B cell (primary cell): ENCODE measurements at regions not wholly inside any gene's neighbourhood (a gene's known extent, or its start where the extent isn't known, plus 50 kb on each side); places are given as distances from the start of the nearest gene placed in this dataset.
"Not testable (repeated sequence)": the region's sequence is repeated elsewhere in the genome, so short reads cannot be mapped to it uniquely, and the experiment has no call there.

Experiments
- ATAC-seq: fragments of 200-7000 bp; cut with Tn5 transposase; one replicate; pipeline ENCODE4 v1.10.0; 2021; ENCODE audit warnings: low read depth, mild to moderate bottlenecking, moderate number of reproducible peaks, moderate library complexity
- CTCF ChIA-PET: fragments of 350-600 bp; sonication (Branson Sonifier 250); formaldehyde crosslinking; loops from one replicate; lab custom pipeline; 2021; ENCODE audit warnings: antibody characterized with exemption, inconsistent platforms; lab: Charles Lee
- POLR2A ChIA-PET: fragments of 350-600 bp; sonication (Branson Sonifier 250); formaldehyde crosslinking; loops from one replicate; lab custom pipeline; 2021; ENCODE audit warnings: antibody characterized with exemption; lab: Charles Lee
- DNase-seq: peaks from one replicate; pipeline ENCODE4 v3.0.0; 2013
- H2AFZ ChIP-seq: 2 replicates; pipeline ENCODE4 v1.6.1; 2012; ENCODE audit warnings: mild to moderate bottlenecking, low read depth, low read length; ENCODE audit not compliant: insufficient read depth, poor library complexity, severe bottlenecking
- H3K27ac ChIP-seq, 2 donors: 1 replicate in 1 of 2; 2 replicates in 1 of 2; pipeline ENCODE4 v1.5.1; 2012 to 2013; ENCODE audit warnings: low read length in 2 of 2, mild to moderate bottlenecking in 2 of 2, moderate library complexity in 1 of 2
- H3K27me3 ChIP-seq, 4 experiments: fragments of 200-600 bp in 1 of 4; sonication (generic) in 1 of 4; replicated peaks in 1 of 4; 1 replicate in 2 of 4; 2 replicates in 2 of 4; pipeline versions ENCODE4 v1.6.1 to v1.7.0; 2013 to 2016; ENCODE audit warnings: low read length in 3 of 4, mild to moderate bottlenecking in 2 of 4, mixed read lengths in 1 of 4, moderate library complexity in 1 of 4; ENCODE audit not compliant: insufficient read depth in 4 of 4, control insufficient read depth in 3 of 4; ENCODE audit errors: control extremely low read depth in 1 of 4
- H3K36me3 ChIP-seq, 2 experiments: replicated peaks in 1 of 2; 1 replicate in 1 of 2; 2 replicates in 1 of 2; pipeline versions ENCODE4 v1.6.1 to v1.7.1; 2013; ENCODE audit warnings: low read length in 1 of 2; ENCODE audit not compliant: insufficient read depth in 2 of 2, control insufficient read depth in 1 of 2; ENCODE audit errors: control extremely low read depth in 1 of 2, extremely low read depth in 1 of 2
- H3K4me1 ChIP-seq, 2 donors: fragments of 200-600 bp in 1 of 2; sonication (generic) in 1 of 2; 1 replicate in 1 of 2; 2 replicates in 1 of 2; pipeline versions ENCODE4 v1.5.1 to v1.6.1; 2013 to 2017; ENCODE audit warnings: low read length in 2 of 2; ENCODE audit not compliant: control insufficient read depth in 2 of 2, insufficient read depth in 2 of 2
- H3K4me2 ChIP-seq: replicated peaks from 2 replicates; pipeline ENCODE3; 2012; ENCODE audit warnings: mild to moderate bottlenecking, low read depth, low read length; ENCODE audit not compliant: poor library complexity, severe bottlenecking
- H3K4me3 ChIP-seq, 5 experiments: fragments of 200-600 bp in 1 of 5; sonication (generic) in 1 of 5; 1 replicate in 3 of 5; 2 replicates in 2 of 5; pipeline versions ENCODE4 v1.5.1 to v1.7.0; 2011 to 2016; ENCODE audit warnings: low read length in 4 of 5, mild to moderate bottlenecking in 4 of 5, low read depth in 2 of 5, control low read depth in 1 of 5, moderate library complexity in 1 of 5; ENCODE audit not compliant: insufficient read depth in 1 of 5; ENCODE audit errors: control extremely low read depth in 1 of 5, extremely low read depth in 1 of 5
- H3K79me2 ChIP-seq: fragments of 200-600 bp; sonication (generic); one replicate; pipeline ENCODE4 v1.6.0; 2016; ENCODE audit warnings: low read length; ENCODE audit not compliant: control insufficient read depth, insufficient read depth
- H3K9ac ChIP-seq: fragments of 200-600 bp; sonication (generic); 2 replicates; pipeline ENCODE4 v1.6.1; 2017; ENCODE audit warnings: mild to moderate bottlenecking, low read length, moderate library complexity
- H3K9me3 ChIP-seq, 3 donors: one replicate each; pipeline versions ENCODE4 v1.6.1 to v1.7.1; 2013; ENCODE audit warnings: low read length in 2 of 3; ENCODE audit not compliant: control insufficient read depth in 2 of 3, insufficient read depth in 1 of 3; ENCODE audit errors: control extremely low read depth in 1 of 3
- H4K20me1 ChIP-seq: 2 replicates; pipeline ENCODE4 v1.6.0; 2012; ENCODE audit warnings: mild to moderate bottlenecking, low read length; ENCODE audit not compliant: insufficient read depth, control insufficient read depth, poor library complexity, severe bottlenecking
- H3K27ac Mint-ChIP-seq: one replicate; pipeline ENCODE4 v1.8.0; 2021; ENCODE audit warnings: mixed read lengths
- H3K27me3 Mint-ChIP-seq: one replicate; pipeline ENCODE4 v1.8.0; 2021; ENCODE audit warnings: mixed read lengths
- H3K4me1 Mint-ChIP-seq: one replicate; pipeline ENCODE4 v1.8.0; 2021; ENCODE audit warnings: mixed read lengths
- H3K4me3 Mint-ChIP-seq: one replicate; pipeline ENCODE4 v1.8.0; 2021; ENCODE audit warnings: mixed read lengths
- H3K9me3 Mint-ChIP-seq: one replicate; pipeline ENCODE4 v1.8.0; 2022; ENCODE audit warnings: mixed read lengths; ENCODE audit not compliant: insufficient read depth
- CTCF ChIP-seq: fragments of 200-600 bp; IDR thresholded peaks from one replicate; pipeline ENCODE4 v1.8.0; 2022; ENCODE audit warnings: antibody characterized with exemption, mild to moderate bottlenecking
- EZH2 ChIP-seq: IDR thresholded peaks from 2 replicates; pipeline ENCODE4 v1.6.1; 2012; ENCODE audit warnings: borderline replicate concordance, low read depth, mild to moderate bottlenecking, moderate library complexity, low read length; ENCODE audit not compliant: insufficient read depth, poor library complexity, severe bottlenecking
- WGBS: methylation state at CpG from one replicate; pipeline ENCODE4 v1.1.5; 2013; ENCODE audit warnings: missing lambda C conversion rate; ENCODE audit not compliant: insufficient coverage; 5-methylcytosine and 5-hydroxymethylcytosine counted together
- intact Hi-C: fragments of 100-400 bp; cut with micrococcal nuclease; formaldehyde crosslinking; loops from one replicate; pipeline ENCODE4 v1.10.0; 2022

- H3K27me3 ChIP-seq: peaks cover 0 to 68% (median 24%) of the 10 kb centered on the region in 4 experiments
- H3K9me3 ChIP-seq: peaks cover 0 to 16% (median 0%) of the 10 kb centered on the region in 3 donors
- Mint-ChIP-seq H3K4me3 (peak overlapping the region; percentile 26), H3K27me3 (peaks cover 45% of the 10 kb centered on the region), H3K4me1 (peaks cover 46% of the 10 kb centered on the region), H3K27ac (peak overlapping the region; percentile 7)
- intact Hi-C loops: loop anchor here (1.0 to 2.0 kb wide), 4 partner anchors 26 to 115 kb away; partner anchors contain the start of gene TNRC6C
- not testable (repeated sequence) for H3K4me3 ChIP-seq, H3K79me2 ChIP-seq, H4K20me1 ChIP-seq, H3K27ac ChIP-seq, H3K9me3 Mint-ChIP-seq, H2AFZ ChIP-seq, H3K36me3 ChIP-seq, H3K9ac ChIP-seq
- peak overlapping the region; percentile 45 for H3K4me2 ChIP-seq
- 54% methylated on average over 8 of the region's 13 CpGs for WGBS
- ChIA-PET POLR2A (interaction anchor here (0.6 to 2.5 kb wide), 7 partner anchors 10 to 1722 kb away, joined by 3 to 16 read pairs (median 5); partner anchors contain the start of gene TNRC6C), CTCF (interaction anchor here (0.6 to 1.6 kb wide), 8 partner anchors 26 to 375 kb away, joined by 3 to 10 read pairs (median 4); partner anchors contain the start of gene TNRC6C)
- DNase-seq (peak; percentile 76), ATAC-seq (peak; percentile 81)
- H3K4me1 ChIP-seq: peaks cover 44 to 65% of the 10 kb centered on the region in 2 donors
Observed at GRCh38 chr17:77843255-77843895, 115.1 kb upstream of the TNRC6C start.

DNA sequence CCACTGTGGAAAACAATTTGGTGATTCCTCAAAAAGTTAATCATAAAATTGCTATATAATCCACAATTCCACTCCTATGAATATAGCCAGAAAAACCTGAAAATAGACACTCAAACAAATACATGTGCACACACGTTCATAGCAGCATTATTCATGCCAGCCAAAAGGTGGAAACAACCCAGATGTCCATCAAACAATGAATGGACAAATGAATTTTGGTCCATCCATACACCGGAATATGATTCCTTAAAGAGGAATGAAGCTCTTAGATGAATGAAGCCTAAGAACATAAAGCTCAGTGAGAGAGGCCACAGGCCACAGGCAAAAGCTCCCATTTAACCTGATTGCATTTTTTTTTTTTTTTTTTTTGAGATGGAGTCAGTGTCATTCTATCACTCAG, 114.6 kb upstream of the TNRC6C start:
- WGBS: 58% methylated on average over 2 of the region's 2 CpGs
- ATAC-seq: no peak
- H3K36me3 ChIP-seq: no peaks in the 10 kb centered on the region
- H3K9me3 ChIP-seq: peaks cover 0 to 16% (median 0%) of the 10 kb centered on the region in 3 donors
- H2AFZ ChIP-seq: no peak overlapping the region
- TF ChIP-seq CTCF (no peak), EZH2 (no peak)
- no peak overlapping the region for H3K4me3 ChIP-seq
- no peak overlapping the region for H3K9ac ChIP-seq
- intact Hi-C loops: loop anchor here (1.0 to 2.0 kb wide), 4 partner anchors 25 to 115 kb away; partner anchors contain the start of gene TNRC6C
- H3K4me1 ChIP-seq: peaks cover 44 to 60% of the 10 kb centered on the region in 2 donors
- DNase-seq: no peak
- H3K4me3 Mint-ChIP-seq: peak overlapping the region; percentile 26
- H3K9me3 Mint-ChIP-seq: no peaks in the 10 kb centered on the region
- no peaks in the 10 kb centered on the region for H4K20me1 ChIP-seq
- ChIA-PET CTCF (interaction anchor here (0.6 to 1.6 kb wide), 8 partner anchors 26 to 375 kb away, joined by 3 to 10 read pairs (median 4); partner anchors contain the start of gene TNRC6C), POLR2A (interaction anchor here (0.7 to 2.5 kb wide), 7 partner anchors 10 to 479 kb away, joined by 3 to 16 read pairs (median 6); partner anchors contain the start of gene TNRC6C)
- peak overlapping the region; percentile 45 for H3K4me2 ChIP-seq
- no peak overlapping the region for H3K27ac ChIP-seq
- H3K27ac Mint-ChIP-seq: peak overlapping the region; percentile 7
- H3K4me1 Mint-ChIP-seq: peaks cover 45% of the 10 kb centered on the region
- no peaks in the 10 kb centered on the region for H3K79me2 ChIP-seq
- H3K27me3 ChIP-seq: peaks cover 0 to 63% (median 24%) of the 10 kb centered on the region in 4 experiments
- H3K27me3 Mint-ChIP-seq: peaks cover 40% of the 10 kb centered on the region
